ENCODE measurements at regions not wholly inside any gene's neighbourhood (a gene's known extent, or its start where the extent isn't known, plus 50 kb on each side); places are given as distances from the start of the nearest gene placed in this dataset.

DNA sequence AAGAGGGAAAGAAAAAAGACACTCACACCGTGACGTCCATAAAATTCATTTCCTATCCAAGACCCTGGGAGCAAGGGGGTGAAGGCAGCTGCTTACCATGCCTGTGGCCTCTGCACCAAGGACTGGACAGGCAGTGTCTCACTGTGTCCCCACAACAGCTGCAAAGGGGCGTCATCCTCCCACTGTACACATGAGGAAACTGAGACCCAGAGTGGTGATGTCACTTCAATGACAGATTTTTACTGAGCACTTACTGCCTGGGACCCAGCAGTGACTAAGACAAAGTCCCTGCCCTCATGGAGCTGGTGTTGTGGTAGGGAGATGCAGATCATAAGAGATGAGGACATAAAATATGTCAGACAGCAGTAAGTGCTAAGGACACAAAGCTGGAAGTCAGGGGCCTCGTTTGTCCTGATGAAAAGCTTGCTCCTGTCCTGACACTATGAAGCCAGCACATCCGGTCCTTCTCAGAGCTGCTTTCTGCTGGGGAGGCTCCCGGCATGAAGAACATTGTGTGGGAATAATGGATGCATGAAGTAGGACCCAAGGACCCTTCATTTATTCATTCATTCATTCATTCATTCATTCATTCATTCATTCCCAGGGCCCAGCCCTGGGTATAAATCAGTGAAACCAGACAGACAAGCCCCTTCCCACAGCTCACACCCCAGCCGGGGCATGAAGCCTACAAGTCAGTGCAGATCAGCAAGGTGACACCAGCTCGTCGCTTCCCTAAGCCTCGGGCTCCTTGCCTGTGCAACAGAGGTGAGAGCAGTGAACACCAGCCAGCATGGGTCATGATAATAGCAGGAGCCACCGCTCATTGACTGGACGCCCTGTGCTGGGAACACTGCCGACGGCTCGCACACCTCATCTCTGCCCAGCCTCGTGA is 473.7 kb downstream of the MATN1 start:
- DNase-seq: no peak
- Histone ChIP-seq H3K27ac (ENCODE audit: low read depth in 1 of 2, low read length in 1 of 2) (no peak overlapping the region), H3K9ac (ENCODE audit: insufficient read depth in 1 of 2, low read length in 2 of 2) (no peak overlapping the region), H3K9me3 (ENCODE audit: control insufficient read depth in 4 of 4, insufficient read depth in 3 of 4, low read length in 3 of 4) (no peaks in the 10 kb centered on the region), H3K27me3 (ENCODE audit: control insufficient read depth in 3 of 3, insufficient read depth in 3 of 3, low read length in 2 of 3) (peaks cover 0 to 37% (median 17%) of the 10 kb centered on the region in 3 donors), H3K36me3 (ENCODE audit: control insufficient read depth in 4 of 4, insufficient read depth in 4 of 4, low read length in 4 of 4) (no peaks in the 10 kb centered on the region), H3K4me1 (ENCODE audit: control insufficient read depth in 5 of 5, insufficient read depth in 5 of 5, low read length in 5 of 5) (peaks cover 0 to 5% (median 0%) of the 10 kb centered on the region in 5 donors), H3K4me3 (no peak overlapping the region)
- TF ChIP-seq, protein P1, sequence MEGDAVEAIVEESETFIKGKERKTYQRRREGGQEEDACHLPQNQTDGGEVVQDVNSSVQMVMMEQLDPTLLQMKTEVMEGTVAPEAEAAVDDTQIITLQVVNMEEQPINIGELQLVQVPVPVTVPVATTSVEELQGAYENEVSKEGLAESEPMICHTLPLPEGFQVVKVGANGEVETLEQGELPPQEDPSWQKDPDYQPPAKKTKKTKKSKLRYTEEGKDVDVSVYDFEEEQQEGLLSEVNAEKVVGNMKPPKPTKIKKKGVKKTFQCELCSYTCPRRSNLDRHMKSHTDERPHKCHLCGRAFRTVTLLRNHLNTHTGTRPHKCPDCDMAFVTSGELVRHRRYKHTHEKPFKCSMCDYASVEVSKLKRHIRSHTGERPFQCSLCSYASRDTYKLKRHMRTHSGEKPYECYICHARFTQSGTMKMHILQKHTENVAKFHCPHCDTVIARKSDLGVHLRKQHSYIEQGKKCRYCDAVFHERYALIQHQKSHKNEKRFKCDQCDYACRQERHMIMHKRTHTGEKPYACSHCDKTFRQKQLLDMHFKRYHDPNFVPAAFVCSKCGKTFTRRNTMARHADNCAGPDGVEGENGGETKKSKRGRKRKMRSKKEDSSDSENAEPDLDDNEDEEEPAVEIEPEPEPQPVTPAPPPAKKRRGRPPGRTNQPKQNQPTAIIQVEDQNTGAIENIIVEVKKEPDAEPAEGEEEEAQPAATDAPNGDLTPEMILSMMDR (IDR thresholded peaks at IDR 0.05; ENCODE audit: control extremely low read depth, extremely low read depth): no peak
- WGBS, 2 donors: 75 to 80% methylated on average over 16 of the region's 16 CpGs
- ATAC-seq (ENCODE audit: insufficient read depth, low FRiP score): no peak

DNA sequence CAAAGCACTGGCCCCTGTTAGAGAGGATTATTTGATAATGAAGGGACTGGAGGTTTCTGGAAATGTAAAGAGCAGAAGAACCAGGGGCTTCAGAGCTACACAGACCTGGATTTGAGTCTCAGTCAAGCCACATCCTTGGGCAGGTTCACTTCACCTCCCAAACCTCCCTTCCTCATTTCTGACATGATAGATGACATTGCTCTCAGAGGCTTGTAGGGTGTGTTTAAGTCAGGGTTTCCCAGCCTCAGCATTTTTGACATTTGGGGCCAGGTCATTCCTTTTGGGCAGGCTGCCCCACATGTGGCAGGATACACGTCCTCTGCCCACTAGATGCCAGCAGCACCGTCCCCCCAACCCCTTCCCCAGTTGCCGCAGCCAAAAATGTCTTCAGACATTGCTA is 474.6 kb downstream of the MATN1 start:
- TF ChIP-seq, protein P1 (IDR thresholded peaks at IDR 0.05; ENCODE audit: control extremely low read depth, extremely low read depth): no peak
- WGBS, 2 donors: 43 to 49% methylated on average over 3 of the region's 3 CpGs
- no peaks in the 10 kb centered on the region for H3K36me3 ChIP-seq (ENCODE audit: control insufficient read depth in 4 of 4, insufficient read depth in 4 of 4, low read length in 4 of 4)
- H3K27ac ChIP-seq (ENCODE audit: low read depth in 1 of 2, low read length in 1 of 2): no peak overlapping the region
- H3K9ac ChIP-seq (ENCODE audit: insufficient read depth in 1 of 2, low read length in 2 of 2): no peak overlapping the region
- no peak overlapping the region for H3K4me3 ChIP-seq
- H3K9me3 ChIP-seq (ENCODE audit: control insufficient read depth in 4 of 4, insufficient read depth in 3 of 4, low read length in 3 of 4): no peaks in the 10 kb centered on the region
- H3K27me3 ChIP-seq (ENCODE audit: control insufficient read depth in 3 of 3, insufficient read depth in 3 of 3, low read length in 2 of 3): peaks cover 0 to 37% (median 17%) of the 10 kb centered on the region in 3 donors
- DNase-seq: no peak
- ATAC-seq (ENCODE audit: insufficient read depth, low FRiP score): no peak
- peaks cover 0 to 5% (median 0%) of the 10 kb centered on the region in 5 donors for H3K4me1 ChIP-seq (ENCODE audit: control insufficient read depth in 5 of 5, insufficient read depth in 5 of 5, low read length in 5 of 5)

DNA sequence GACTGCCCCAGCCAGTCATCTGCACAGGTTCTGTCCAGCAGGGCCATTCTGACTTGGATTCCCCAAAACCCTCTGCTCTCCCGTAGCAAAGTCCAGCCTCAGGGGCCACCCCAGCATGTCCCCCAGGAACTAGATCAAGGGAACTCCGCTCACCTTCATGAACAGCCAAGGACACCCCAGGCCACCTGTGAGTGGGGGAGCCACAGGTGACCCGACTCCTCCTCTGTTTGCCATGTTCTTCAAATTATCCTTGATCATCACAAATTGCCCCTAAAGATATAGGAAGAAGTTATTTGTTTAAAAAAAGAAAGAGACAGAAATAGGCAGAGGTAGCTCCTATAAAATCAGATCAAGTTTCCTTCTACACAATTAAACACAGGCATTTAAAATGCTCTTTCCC is 475.0 kb downstream of the MATN1 start:
- ATAC-seq (ENCODE audit: insufficient read depth, low FRiP score) (no peak), DNase-seq (no peak)
- H3K27ac ChIP-seq (ENCODE audit: low read depth in 1 of 2, low read length in 1 of 2): no peak overlapping the region
- H3K9ac ChIP-seq (ENCODE audit: insufficient read depth in 1 of 2, low read length in 2 of 2): no peak overlapping the region
- H3K36me3 ChIP-seq (ENCODE audit: control insufficient read depth in 4 of 4, insufficient read depth in 4 of 4, low read length in 4 of 4): no peaks in the 10 kb centered on the region
- peaks cover 0 to 37% (median 17%) of the 10 kb centered on the region in 3 donors for H3K27me3 ChIP-seq (ENCODE audit: control insufficient read depth in 3 of 3, insufficient read depth in 3 of 3, low read length in 2 of 3)
- WGBS, 2 donors: 87 to 88% methylated on average over 3 of the region's 3 CpGs
- H3K4me3 ChIP-seq: no peak overlapping the region
- H3K4me1 ChIP-seq (ENCODE audit: control insufficient read depth in 5 of 5, insufficient read depth in 5 of 5, low read length in 5 of 5): peaks cover 0 to 5% (median 0%) of the 10 kb centered on the region in 5 donors
- TF ChIP-seq, protein P1 (IDR thresholded peaks at IDR 0.05; ENCODE audit: control extremely low read depth, extremely low read depth): no peak
- H3K9me3 ChIP-seq (ENCODE audit: control insufficient read depth in 4 of 4, insufficient read depth in 3 of 4, low read length in 3 of 4): no peaks in the 10 kb centered on the region
